Neural cell (in vitro differentiated cells): ENCODE measurements at regions not wholly inside any gene's neighbourhood (a gene's known extent, or its start where the extent isn't known, plus 50 kb on each side); places are given as distances from the start of the nearest gene placed in this dataset.
"Not testable (repeated sequence)": the region's sequence is repeated elsewhere in the genome, so short reads cannot be mapped to it uniquely, and the experiment has no call there.

ENCODE experiments used
- H2AFZ ChIP-seq: fragments of 200-600, 300-800 bp; sonication (generic), shearing (Covaris generic); 2 replicates; pipeline ENCODE4 v1.6.0; 2014; ENCODE audit warnings: low read depth, mild to moderate bottlenecking, antibody characterized with exemption, low read length, moderate library complexity
- H3F3A ChIP-seq: fragments of 200-600 bp; shearing (Covaris generic); 2 replicates; pipeline ENCODE4 v1.6.1; 2016; ENCODE audit warnings: mild to moderate bottlenecking, moderate library complexity, mixed read lengths, antibody characterized with exemption, low read length; ENCODE audit not compliant: insufficient read depth, poor library complexity, severe bottlenecking
- H3K27ac ChIP-seq: fragments of 200-600, 300-800 bp; sonication (generic), shearing (Covaris generic); 2 replicates; pipeline ENCODE4 v1.5.1; 2014; ENCODE audit warnings: mild to moderate bottlenecking, low read length, moderate library complexity
- H3K27me3 ChIP-seq: fragments of 300-800, 200-600 bp; sonication (generic), shearing (Covaris generic); 2 replicates; pipeline ENCODE4 v1.6.0; 2014; ENCODE audit warnings: mild to moderate bottlenecking, low read depth, low read length, moderate library complexity; ENCODE audit not compliant: insufficient read depth
- H3K36me3 ChIP-seq: fragments of 300-800, 200-600 bp; sonication (generic), shearing (Covaris generic); 2 replicates; pipeline ENCODE4 v1.5.1; 2014; ENCODE audit warnings: mild to moderate bottlenecking, antibody characterized with exemption, low read length, moderate library complexity; ENCODE audit not compliant: insufficient read depth
- H3K4me2 ChIP-seq: fragments of 300-800, 200-600 bp; sonication (generic), shearing (Covaris generic); 2 replicates; pipeline ENCODE4 v1.6.0; 2014; ENCODE audit warnings: mild to moderate bottlenecking, low read length
- H3K4me3 ChIP-seq: fragments of 300-800, 200-600 bp; sonication (generic), shearing (Covaris generic); 2 replicates; pipeline ENCODE4 v1.5.1; 2014; ENCODE audit warnings: mild to moderate bottlenecking, low read length, moderate library complexity
- H3K79me2 ChIP-seq: fragments of 200-600 bp; shearing (Covaris generic); replicated peaks from 2 replicates; pipeline ENCODE4 v1.6.0; 2014; ENCODE audit warnings: mild to moderate bottlenecking, low read length, moderate library complexity; ENCODE audit not compliant: insufficient read depth
- H3K9ac ChIP-seq: fragments of 300-800, 200-600 bp; sonication (generic), shearing (Covaris generic); 2 replicates; pipeline ENCODE4 v1.6.1; 2016; ENCODE audit warnings: mild to moderate bottlenecking, low read length, mixed read lengths
- H3K9me2 ChIP-seq: fragments of 200-600 bp; shearing (Covaris generic); 2 replicates; pipeline ENCODE4 v1.6.1; 2016; ENCODE audit warnings: mild to moderate bottlenecking, low read length, mixed read lengths; ENCODE audit not compliant: insufficient read depth
- H3K9me3 ChIP-seq: fragments of 200-600, 300-800 bp; sonication (generic), shearing (Covaris generic); 2 replicates; pipeline ENCODE4 v1.6.1; 2016; ENCODE audit warnings: mild to moderate bottlenecking, mixed run types, low read length, moderate library complexity, mixed read lengths
- H4K20me1 ChIP-seq: fragments of 200-600 bp; shearing (Covaris generic); 2 replicates; pipeline ENCODE4 v1.6.1; 2016; ENCODE audit warnings: mild to moderate bottlenecking, mixed run types; ENCODE audit not compliant: insufficient read depth
- CTCF ChIP-seq: fragments of 450-650 bp; IDR thresholded peaks from 2 replicates; pipeline ENCODE4 v1.5.1; 2014; ENCODE audit warnings: antibody characterized with exemption, mild to moderate bottlenecking, moderate library complexity; ENCODE audit not compliant: poor library complexity, severe bottlenecking
- EP300 ChIP-seq: fragments of 450-650 bp; conservative IDR thresholded peaks from 2 replicates; pipeline ENCODE4 v1.6.1; 2014; ENCODE audit warnings: antibody characterized with exemption, mild to moderate bottlenecking, moderate library complexity; ENCODE audit not compliant: poor library complexity, severe bottlenecking
- EZH2 ChIP-seq: fragments of 200-600, 300-800 bp; shearing (Covaris generic), sonication (generic); IDR thresholded peaks from 2 replicates; pipeline ENCODE4 v1.6.1; 2014; ENCODE audit warnings: antibody characterized with exemption, low read length, borderline replicate concordance, mild to moderate bottlenecking; ENCODE audit not compliant: insufficient read depth, poor library complexity, severe bottlenecking
- MXI1 ChIP-seq: fragments of 450-650 bp; conservative IDR thresholded peaks from 2 replicates; pipeline ENCODE4 v1.6.1; 2014; ENCODE audit warnings: antibody characterized with exemption, mild to moderate bottlenecking; ENCODE audit not compliant: poor library complexity, severe bottlenecking
- POLR2AphosphoS5 ChIP-seq: IDR thresholded peaks from 2 replicates; pipeline ENCODE4 v1.6.1; 2012
- RAD21 ChIP-seq: fragments of 450-650 bp; conservative IDR thresholded peaks from 2 replicates; pipeline ENCODE4 v1.6.1; 2014; ENCODE audit warnings: antibody characterized with exemption, mild to moderate bottlenecking, moderate library complexity
- REST ChIP-seq: IDR thresholded peaks from 2 replicates; pipeline ENCODE4 v1.6.1; 2012; ENCODE audit warnings: borderline replicate concordance
- SMC3 ChIP-seq: fragments of 450-650 bp; conservative IDR thresholded peaks from 2 replicates; pipeline ENCODE4 v1.6.1; 2014; ENCODE audit warnings: antibody characterized with exemption, mild to moderate bottlenecking, moderate library complexity; ENCODE audit not compliant: poor library complexity
- TAF1 ChIP-seq: IDR thresholded peaks from 2 replicates; pipeline ENCODE4 v1.6.1; 2012; ENCODE audit warnings: low read depth

- H3F3A ChIP-seq = no peaks in the 10 kb centered on the region
- no peak overlapping the region for H3K27ac ChIP-seq
- H3K9ac ChIP-seq = no peak overlapping the region
- H3K79me2 ChIP-seq = no peaks in the 10 kb centered on the region
- no peak overlapping the region for H2AFZ ChIP-seq
- no peak overlapping the region for H3K4me2 ChIP-seq
- no peaks in the 10 kb centered on the region for H3K36me3 ChIP-seq
- no peaks in the 10 kb centered on the region for H3K27me3 ChIP-seq
- no peaks in the 10 kb centered on the region for H3K9me2 ChIP-seq
- TF ChIP-seq RAD21 (no peak), REST (no peak), SMC3 (no peak), EP300 (no peak), EZH2 (no peak), TAF1 (no peak), MXI1 (no peak), CTCF (no peak), POLR2AphosphoS5 (no peak)
- no peaks in the 10 kb centered on the region for H3K9me3 ChIP-seq
- H3K4me3 ChIP-seq = no peak overlapping the region
- H4K20me1 ChIP-seq = no peaks in the 10 kb centered on the region
Measured at GRCh38 chr10:81733542-81733941, 141.5 kb upstream of the NRG3 start.

- not testable (repeated sequence) for H3K4me3 ChIP-seq, H4K20me1 ChIP-seq, H3K27me3 ChIP-seq, H3K4me2 ChIP-seq, H3F3A ChIP-seq, H3K9ac ChIP-seq, H3K27ac ChIP-seq, H3K9me2 ChIP-seq, H3K79me2 ChIP-seq, H2AFZ ChIP-seq, H3K9me3 ChIP-seq, H3K36me3 ChIP-seq
Measured at GRCh38 chr10:81735167-81735566, 139.8 kb upstream of the NRG3 start.

GRCh38 chr10:81759111-81759510 is 115.9 kb upstream of the NRG3 start:
- no peak overlapping the region for H2AFZ ChIP-seq
- H3K9me2 ChIP-seq = no peaks in the 10 kb centered on the region
- H3K36me3 ChIP-seq = no peaks in the 10 kb centered on the region
- no peak overlapping the region for H3K4me2 ChIP-seq
- no peaks in the 10 kb centered on the region for H3K27me3 ChIP-seq
- no peak overlapping the region for H3K9ac ChIP-seq
- TF ChIP-seq REST = no peak
- no peak for TF ChIP-seq POLR2AphosphoS5
- TF ChIP-seq SMC3 = no peak
- no peak for TF ChIP-seq RAD21
- TF ChIP-seq EZH2 = no peak
- no peak for TF ChIP-seq MXI1
- TF ChIP-seq TAF1 = no peak
- no peak for TF ChIP-seq CTCF
- TF ChIP-seq EP300 = no peak
- no peaks in the 10 kb centered on the region for H3K79me2 ChIP-seq
- H3K27ac ChIP-seq = no peak overlapping the region
- H3K9me3 ChIP-seq = no peaks in the 10 kb centered on the region
- no peaks in the 10 kb centered on the region for H3F3A ChIP-seq
- no peaks in the 10 kb centered on the region for H4K20me1 ChIP-seq
- H3K4me3 ChIP-seq = no peak overlapping the region
